GM12878 (cell line): ENCODE measurements at regions not wholly inside any gene's neighbourhood (a gene's known extent, or its start where the extent isn't known, plus 50 kb on each side); places are given as distances from the start of the nearest gene placed in this dataset.

ENCODE experiments used
- ATAC-seq: fragments of 200-7000 bp; cut with Tn5 transposase; 3 replicates; pipeline ENCODE4 v1.9.1; 2020; ENCODE audit warnings: mild to moderate bottlenecking, moderate library complexity
- BruUV-seq: library from RNA; stranded (reverse); fragments of 400-500 nt; replicated peaks from 2 replicates; lab custom pipeline; 2021; lab: Mats Ljungman, UMichigan
- CTCF ChIA-PET: fragments of 300-600 bp; sonication (Branson Sonifier 250); formaldehyde crosslinking; extraction: SDS; loops from one replicate; lab custom pipeline; 2021; ENCODE audit warnings: inconsistent platforms; lab: Yijun Ruan, JAX
- POLR2A ChIA-PET: fragments of 350-600 bp; formaldehyde crosslinking; extraction: SDS; loops from one replicate; lab custom pipeline; 2021; ENCODE audit warnings: inconsistent platforms; lab: Charles Lee
- RAD21 ChIA-PET: fragments of 300-600 bp; sonication (Branson Sonifier 250); formaldehyde crosslinking; loops from one replicate; lab custom pipeline; 2023; ENCODE audit warnings: antibody characterized with exemption; ENCODE audit not compliant: unreplicated experiment; lab: Charles Lee
- SMC1A ChIA-PET: fragments of 300-600 bp; sonication (Branson Sonifier 250); formaldehyde crosslinking; loops from one replicate; lab custom pipeline; 2023; ENCODE audit not compliant: unreplicated experiment, uncharacterized antibody; lab: Charles Lee
- DNase-seq: peaks from one replicate; pipeline ENCODE4 v3.0.0-alpha.2; 2011; ENCODE audit warnings: low read depth, low spot score
- FAIRE-seq: peaks from 3 replicates; lab custom pipeline; 2011; peaks lifted over from hg19 to GRCh38; lab: Jason Lieb, UNC
- H2AFZ ChIP-seq: 2 replicates; pipeline ENCODE4 v1.6.0; 2011; ENCODE audit warnings: low read depth, low read length, control low read depth; ENCODE audit not compliant: control insufficient read depth
- H3K27ac ChIP-seq: 2 replicates; pipeline ENCODE4 v1.5.1; 2011; ENCODE audit warnings: control low read depth; ENCODE audit not compliant: control insufficient read depth, insufficient read depth
- H3K27me3 ChIP-seq, 2 experiments: replicated peaks in 1 of 2; 2 replicates each; pipeline versions ENCODE4 v1.6.0 to v1.6.1; 2011; ENCODE audit warnings: low read length in 1 of 2; ENCODE audit not compliant: control insufficient read depth in 2 of 2, insufficient read depth in 2 of 2
- H3K36me3 ChIP-seq, 2 experiments: 2 replicates each; pipeline ENCODE4 v1.5.1; 2011; ENCODE audit warnings: low read length in 1 of 2; ENCODE audit not compliant: control insufficient read depth in 2 of 2, insufficient read depth in 2 of 2
- H3K4me1 ChIP-seq: 2 replicates; pipeline ENCODE4 v1.6.1; 2011; ENCODE audit warnings: mild to moderate bottlenecking, low read length, moderate library complexity, mixed read lengths; ENCODE audit not compliant: control insufficient read depth, insufficient read depth
- H3K4me2 ChIP-seq: 2 replicates; pipeline ENCODE4 v1.6.0; 2011; ENCODE audit warnings: control low read depth; ENCODE audit not compliant: control insufficient read depth, insufficient read depth
- H3K4me3 ChIP-seq: fragments of 200-600 bp; sonication (generic); 2 replicates; pipeline ENCODE4 v1.5.1; 2016
- H3K79me2 ChIP-seq: 2 replicates; pipeline ENCODE4 v1.6.0; 2011; ENCODE audit warnings: low read length; ENCODE audit not compliant: control insufficient read depth, insufficient read depth
- H3K9ac ChIP-seq: 2 replicates; pipeline ENCODE4 v1.8.0; 2011; ENCODE audit warnings: low read length, control low read depth, mixed read lengths; ENCODE audit not compliant: control insufficient read depth, insufficient read depth
- H3K9me3 ChIP-seq: replicated peaks from 3 replicates; pipeline ENCODE4 v1.5.1; 2011; ENCODE audit warnings: mild to moderate bottlenecking, low read length; ENCODE audit not compliant: control insufficient read depth, insufficient read depth
- H4K20me1 ChIP-seq: 2 replicates; pipeline ENCODE4 v1.6.0; 2011; ENCODE audit not compliant: control insufficient read depth, insufficient read depth
- GABPA ChIP-seq: IDR thresholded peaks from 2 replicates; pipeline ENCODE4 v1.6.1; 2014; ENCODE audit warnings: antibody characterized with exemption, low read depth, mild to moderate bottlenecking, inconsistent platforms
- HDGF ChIP-seq: fragments of 450-650 bp; IDR thresholded peaks from 2 replicates; pipeline ENCODE4 v1.6.1; 2016; ENCODE audit warnings: antibody characterized with exemption
- JUND ChIP-seq: IDR thresholded peaks from 2 replicates; pipeline ENCODE4 v1.6.1; 2012; ENCODE audit warnings: low read depth, mild to moderate bottlenecking, low read length, improper control_type of control experiment, moderate library complexity
- KDM1A ChIP-seq: fragments of 200-600 bp; sonication (generic); IDR thresholded peaks from 2 replicates; pipeline ENCODE4 v1.6.1; 2016; ENCODE audit warnings: borderline replicate concordance
- LARP7 ChIP-seq: fragments of 450-650 bp; IDR thresholded peaks from 2 replicates; pipeline ENCODE4 v1.6.1; 2017; ENCODE audit warnings: mild to moderate bottlenecking
- MYC ChIP-seq: IDR thresholded peaks from 2 replicates; pipeline ENCODE4 v1.6.1; 2011; ENCODE audit warnings: mild to moderate bottlenecking, low read length, moderate library complexity, inconsistent platforms; ENCODE audit not compliant: insufficient read depth, insufficient replicate concordance, insufficient read length, severe bottlenecking
- TARDBP ChIP-seq: IDR thresholded peaks from 2 replicates; pipeline ENCODE4 v1.6.1; 2016; ENCODE audit warnings: borderline replicate concordance
- WGBS: methylation state at CpG from one replicate; pipeline ENCODE4 v1.1.6; 2016; ENCODE audit warnings: low lambda C conversion rate; ENCODE audit not compliant: insufficient replicate concordance, insufficient coverage; ENCODE audit errors: missing lambda C conversion rate; 5-methylcytosine and 5-hydroxymethylcytosine counted together
- in situ Hi-C: fragments of 300-500 bp; cut with MboI; formaldehyde crosslinking; loops from 9 replicates; pipeline ENCODE4 v1.14.3; 2018; ENCODE audit warnings: mixed read lengths
- intact Hi-C: fragments of 100-400 bp; cut with micrococcal nuclease; formaldehyde crosslinking; loops from one replicate; pipeline ENCODE4 v1.14.2; 2022; ENCODE audit not compliant: unreplicated experiment
- TF ChIP-seq, protein P1 (sequence below): fragments of 450-650 bp; IDR thresholded peaks from 2 replicates; pipeline ENCODE4 v1.6.1; 2017; ENCODE audit warnings: antibody characterized with exemption, mild to moderate bottlenecking, moderate library complexity
- TF ChIP-seq, protein P2 (sequence below): fragments of 150-350 bp; IDR thresholded peaks from 2 replicates; pipeline ENCODE4 v1.6.1; 2016; ENCODE audit warnings: low read depth, low read length
- TF ChIP-seq, protein P3 (sequence below): fragments of 450-650 bp; formaldehyde crosslinking; IDR thresholded peaks from 2 replicates; pipeline ENCODE4 v1.5.0; 2022; ENCODE audit warnings: mild to moderate bottlenecking, missing genetic modification characterization
- TF ChIP-seq, protein P4 (sequence below): fragments of 450-650 bp; IDR thresholded peaks from 2 replicates; pipeline ENCODE4 v1.6.1; 2017; ENCODE audit warnings: low read depth, mild to moderate bottlenecking, moderate library complexity

DNA sequence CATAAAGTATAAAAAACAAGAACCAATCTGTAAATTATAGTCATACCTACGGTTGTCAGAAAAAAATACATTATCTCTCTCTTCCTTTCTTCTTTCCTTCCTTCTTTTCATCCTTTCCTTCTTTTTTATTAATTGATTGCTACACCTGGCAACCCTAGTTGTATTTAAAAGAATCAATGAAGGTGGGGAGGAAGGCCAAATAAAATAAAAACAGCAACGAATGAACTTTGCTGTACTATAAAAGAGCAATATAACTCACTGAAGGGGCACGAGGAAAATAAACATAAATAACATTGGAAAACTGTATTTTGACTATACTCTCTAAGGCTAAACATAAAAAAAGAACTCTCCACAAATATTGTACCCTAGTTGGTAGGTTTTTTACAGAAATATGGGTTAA lies 898.2 kb upstream of the USP15 start:
- H3K27ac ChIP-seq: no peak overlapping the region
- no peaks in the 10 kb centered on the region for H3K4me1 ChIP-seq
- intact Hi-C loops: no loop called here
- no peak for TF ChIP-seq LARP7
- no peak for TF ChIP-seq GABPA
- TF ChIP-seq KDM1A: no peak
- TF ChIP-seq HDGF: no peak
- TF ChIP-seq, protein P1, sequence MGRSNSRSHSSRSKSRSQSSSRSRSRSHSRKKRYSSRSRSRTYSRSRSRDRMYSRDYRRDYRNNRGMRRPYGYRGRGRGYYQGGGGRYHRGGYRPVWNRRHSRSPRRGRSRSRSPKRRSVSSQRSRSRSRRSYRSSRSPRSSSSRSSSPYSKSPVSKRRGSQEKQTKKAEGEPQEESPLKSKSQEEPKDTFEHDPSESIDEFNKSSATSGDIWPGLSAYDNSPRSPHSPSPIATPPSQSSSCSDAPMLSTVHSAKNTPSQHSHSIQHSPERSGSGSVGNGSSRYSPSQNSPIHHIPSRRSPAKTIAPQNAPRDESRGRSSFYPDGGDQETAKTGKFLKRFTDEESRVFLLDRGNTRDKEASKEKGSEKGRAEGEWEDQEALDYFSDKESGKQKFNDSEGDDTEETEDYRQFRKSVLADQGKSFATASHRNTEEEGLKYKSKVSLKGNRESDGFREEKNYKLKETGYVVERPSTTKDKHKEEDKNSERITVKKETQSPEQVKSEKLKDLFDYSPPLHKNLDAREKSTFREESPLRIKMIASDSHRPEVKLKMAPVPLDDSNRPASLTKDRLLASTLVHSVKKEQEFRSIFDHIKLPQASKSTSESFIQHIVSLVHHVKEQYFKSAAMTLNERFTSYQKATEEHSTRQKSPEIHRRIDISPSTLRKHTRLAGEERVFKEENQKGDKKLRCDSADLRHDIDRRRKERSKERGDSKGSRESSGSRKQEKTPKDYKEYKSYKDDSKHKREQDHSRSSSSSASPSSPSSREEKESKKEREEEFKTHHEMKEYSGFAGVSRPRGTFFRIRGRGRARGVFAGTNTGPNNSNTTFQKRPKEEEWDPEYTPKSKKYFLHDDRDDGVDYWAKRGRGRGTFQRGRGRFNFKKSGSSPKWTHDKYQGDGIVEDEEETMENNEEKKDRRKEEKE: no peak
- TF ChIP-seq, protein P2, sequence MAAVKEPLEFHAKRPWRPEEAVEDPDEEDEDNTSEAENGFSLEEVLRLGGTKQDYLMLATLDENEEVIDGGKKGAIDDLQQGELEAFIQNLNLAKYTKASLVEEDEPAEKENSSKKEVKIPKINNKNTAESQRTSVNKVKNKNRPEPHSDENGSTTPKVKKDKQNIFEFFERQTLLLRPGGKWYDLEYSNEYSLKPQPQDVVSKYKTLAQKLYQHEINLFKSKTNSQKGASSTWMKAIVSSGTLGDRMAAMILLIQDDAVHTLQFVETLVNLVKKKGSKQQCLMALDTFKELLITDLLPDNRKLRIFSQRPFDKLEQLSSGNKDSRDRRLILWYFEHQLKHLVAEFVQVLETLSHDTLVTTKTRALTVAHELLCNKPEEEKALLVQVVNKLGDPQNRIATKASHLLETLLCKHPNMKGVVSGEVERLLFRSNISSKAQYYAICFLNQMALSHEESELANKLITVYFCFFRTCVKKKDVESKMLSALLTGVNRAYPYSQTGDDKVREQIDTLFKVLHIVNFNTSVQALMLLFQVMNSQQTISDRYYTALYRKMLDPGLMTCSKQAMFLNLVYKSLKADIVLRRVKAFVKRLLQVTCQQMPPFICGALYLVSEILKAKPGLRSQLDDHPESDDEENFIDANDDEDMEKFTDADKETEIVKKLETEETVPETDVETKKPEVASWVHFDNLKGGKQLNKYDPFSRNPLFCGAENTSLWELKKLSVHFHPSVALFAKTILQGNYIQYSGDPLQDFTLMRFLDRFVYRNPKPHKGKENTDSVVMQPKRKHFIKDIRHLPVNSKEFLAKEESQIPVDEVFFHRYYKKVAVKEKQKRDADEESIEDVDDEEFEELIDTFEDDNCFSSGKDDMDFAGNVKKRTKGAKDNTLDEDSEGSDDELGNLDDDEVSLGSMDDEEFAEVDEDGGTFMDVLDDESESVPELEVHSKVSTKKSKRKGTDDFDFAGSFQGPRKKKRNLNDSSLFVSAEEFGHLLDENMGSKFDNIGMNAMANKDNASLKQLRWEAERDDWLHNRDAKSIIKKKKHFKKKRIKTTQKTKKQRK: no peak
- TF ChIP-seq JUND: no peak
- TF ChIP-seq, protein P3, sequence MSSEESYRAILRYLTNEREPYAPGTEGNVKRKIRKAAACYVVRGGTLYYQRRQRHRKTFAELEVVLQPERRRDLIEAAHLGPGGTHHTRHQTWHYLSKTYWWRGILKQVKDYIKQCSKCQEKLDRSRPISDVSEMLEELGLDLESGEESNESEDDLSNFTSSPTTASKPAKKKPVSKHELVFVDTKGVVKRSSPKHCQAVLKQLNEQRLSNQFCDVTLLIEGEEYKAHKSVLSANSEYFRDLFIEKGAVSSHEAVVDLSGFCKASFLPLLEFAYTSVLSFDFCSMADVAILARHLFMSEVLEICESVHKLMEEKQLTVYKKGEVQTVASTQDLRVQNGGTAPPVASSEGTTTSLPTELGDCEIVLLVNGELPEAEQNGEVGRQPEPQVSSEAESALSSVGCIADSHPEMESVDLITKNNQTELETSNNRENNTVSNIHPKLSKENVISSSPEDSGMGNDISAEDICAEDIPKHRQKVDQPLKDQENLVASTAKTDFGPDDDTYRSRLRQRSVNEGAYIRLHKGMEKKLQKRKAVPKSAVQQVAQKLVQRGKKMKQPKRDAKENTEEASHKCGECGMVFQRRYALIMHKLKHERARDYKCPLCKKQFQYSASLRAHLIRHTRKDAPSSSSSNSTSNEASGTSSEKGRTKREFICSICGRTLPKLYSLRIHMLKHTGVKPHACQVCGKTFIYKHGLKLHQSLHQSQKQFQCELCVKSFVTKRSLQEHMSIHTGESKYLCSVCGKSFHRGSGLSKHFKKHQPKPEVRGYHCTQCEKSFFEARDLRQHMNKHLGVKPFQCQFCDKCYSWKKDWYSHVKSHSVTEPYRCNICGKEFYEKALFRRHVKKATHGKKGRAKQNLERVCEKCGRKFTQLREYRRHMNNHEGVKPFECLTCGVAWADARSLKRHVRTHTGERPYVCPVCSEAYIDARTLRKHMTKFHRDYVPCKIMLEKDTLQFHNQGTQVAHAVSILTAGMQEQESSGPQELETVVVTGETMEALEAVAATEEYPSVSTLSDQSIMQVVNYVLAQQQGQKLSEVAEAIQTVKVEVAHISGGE (CRISPR knock-in tag): no peak
- TF ChIP-seq MYC: no peak
- TF ChIP-seq TARDBP: no peak
- TF ChIP-seq, protein P4, sequence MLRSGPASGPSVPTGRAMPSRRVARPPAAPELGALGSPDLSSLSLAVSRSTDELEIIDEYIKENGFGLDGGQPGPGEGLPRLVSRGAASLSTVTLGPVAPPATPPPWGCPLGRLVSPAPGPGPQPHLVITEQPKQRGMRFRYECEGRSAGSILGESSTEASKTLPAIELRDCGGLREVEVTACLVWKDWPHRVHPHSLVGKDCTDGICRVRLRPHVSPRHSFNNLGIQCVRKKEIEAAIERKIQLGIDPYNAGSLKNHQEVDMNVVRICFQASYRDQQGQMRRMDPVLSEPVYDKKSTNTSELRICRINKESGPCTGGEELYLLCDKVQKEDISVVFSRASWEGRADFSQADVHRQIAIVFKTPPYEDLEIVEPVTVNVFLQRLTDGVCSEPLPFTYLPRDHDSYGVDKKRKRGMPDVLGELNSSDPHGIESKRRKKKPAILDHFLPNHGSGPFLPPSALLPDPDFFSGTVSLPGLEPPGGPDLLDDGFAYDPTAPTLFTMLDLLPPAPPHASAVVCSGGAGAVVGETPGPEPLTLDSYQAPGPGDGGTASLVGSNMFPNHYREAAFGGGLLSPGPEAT: no peak
- TF ChIP-seq, all 136 proteins: peak for 0
- Histone ChIP-seq H3K9ac (no peak overlapping the region), H3K27me3 (no peaks in the 10 kb centered on the region), H3K79me2 (no peaks in the 10 kb centered on the region), H3K36me3 (no peaks in the 10 kb centered on the region), H3K9me3 (no peaks in the 10 kb centered on the region), H3K4me3 (no peak overlapping the region), H3K4me2 (no peak overlapping the region), H2AFZ (no peak overlapping the region), H4K20me1 (no peaks in the 10 kb centered on the region)
- ChIA-PET POLR2A (no interaction called here), CTCF (no interaction called here), RAD21 (no interaction called here), SMC1A (no interaction called here)
- no TSS peak for BruUV-seq
- DNase-seq (no peak), FAIRE-seq (no peak), ATAC-seq (no peak)
- WGBS: 9% methylated on average over 3 of the region's 3 CpGs
- in situ Hi-C loops: no loop called here
